GM13976 (cell line): ENCODE measurements at regions not wholly inside any gene's neighbourhood (a gene's known extent, or its start where the extent isn't known, plus 50 kb on each side); places are given as distances from the start of the nearest gene placed in this dataset.

Experiments used
- DNase-seq: peaks from one replicate; pipeline ENCODE4 v3.0.0; 2012; ENCODE audit warnings: low spot score
- CTCF ChIP-seq: IDR thresholded peaks from 2 replicates; pipeline ENCODE4 v1.5.1; 2012; ENCODE audit warnings: borderline replicate concordance, mild to moderate bottlenecking; ENCODE audit not compliant: insufficient read depth; ENCODE audit errors: extremely low read depth, missing control alignments, control extremely low read depth
- in situ Hi-C: fragments of 300-500 bp; cut with MboI; formaldehyde crosslinking; loops from one replicate; pipeline ENCODE4 v1.12.0; 2022; ENCODE audit warnings: low sequenced_read_pairs, mixed read lengths, inconsistent platforms; ENCODE audit not compliant: unreplicated experiment

DNA sequence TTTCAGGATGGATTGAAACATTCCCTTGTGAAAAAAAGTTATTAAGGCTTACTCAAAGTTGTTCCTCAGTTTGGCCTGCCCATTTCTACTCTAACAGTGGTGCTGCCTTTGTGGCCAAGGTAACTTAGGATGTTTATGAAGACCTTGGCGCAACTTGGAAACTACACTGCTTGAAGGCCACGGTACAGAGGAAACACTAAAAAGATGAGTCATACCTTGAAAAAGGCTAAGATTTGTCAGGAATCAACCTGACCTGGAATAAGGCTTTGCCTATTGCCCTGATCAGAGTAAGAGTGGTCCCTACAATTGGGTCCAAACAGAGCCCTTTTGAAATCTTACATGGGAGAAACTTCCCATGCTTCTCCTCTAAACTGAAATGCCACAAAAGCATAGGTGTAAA lies 119.9 kb upstream of the MOCS1 start:
- TF ChIP-seq CTCF: no peak
- DNase-seq: no peak
- in situ Hi-C loops: no loop called here

- TF ChIP-seq CTCF: no peak
- DNase-seq: no peak
- in situ Hi-C loops: no loop called here
These were observed 114.9 kb upstream of the MOCS1 start for GRCh38 chr6:40049128-40049527.

DNA sequence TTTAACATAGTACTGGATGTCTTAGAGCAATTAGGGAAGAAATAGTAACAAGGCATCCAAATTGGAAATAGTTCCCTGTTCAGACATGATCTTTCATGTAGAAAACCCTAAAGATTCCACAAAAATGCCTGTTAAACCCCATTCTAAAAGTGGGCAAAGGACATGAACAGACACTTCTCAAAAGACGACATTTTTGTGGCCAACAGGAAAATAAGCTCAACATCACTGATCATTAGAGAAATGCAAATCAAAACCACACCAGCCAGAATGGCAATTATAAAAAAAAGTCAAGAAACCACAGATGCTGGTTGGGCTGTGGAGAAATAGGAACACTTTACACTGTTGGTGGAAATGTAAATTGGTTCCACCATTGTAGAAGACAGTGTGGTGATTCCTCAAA lies 109.9 kb upstream of the MOCS1 start:
- in situ Hi-C loops: no loop called here
- TF ChIP-seq CTCF: no peak
- DNase-seq: no peak

DNA sequence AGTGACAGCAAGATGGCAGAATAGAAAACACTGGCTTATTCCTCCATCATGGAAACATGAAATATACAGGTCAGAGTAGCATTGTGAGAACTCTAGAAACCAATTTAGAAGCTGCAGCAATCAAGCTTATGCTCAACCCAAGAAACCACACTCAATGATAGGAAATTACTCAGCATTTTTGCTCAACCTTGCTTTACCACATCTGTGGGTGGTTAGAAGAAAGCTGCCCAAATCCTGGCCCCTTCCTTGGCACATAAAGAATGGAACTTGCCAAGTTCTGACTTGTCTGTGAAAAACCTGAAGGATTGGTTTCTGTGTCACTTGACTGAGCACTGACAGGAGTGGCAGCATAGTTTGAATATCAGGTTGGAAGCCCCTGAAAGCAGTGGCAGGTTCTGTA lies 108.0 kb upstream of the MOCS1 start:
- no peak for DNase-seq
- no peak for TF ChIP-seq CTCF
- in situ Hi-C loops: no loop called here

DNA sequence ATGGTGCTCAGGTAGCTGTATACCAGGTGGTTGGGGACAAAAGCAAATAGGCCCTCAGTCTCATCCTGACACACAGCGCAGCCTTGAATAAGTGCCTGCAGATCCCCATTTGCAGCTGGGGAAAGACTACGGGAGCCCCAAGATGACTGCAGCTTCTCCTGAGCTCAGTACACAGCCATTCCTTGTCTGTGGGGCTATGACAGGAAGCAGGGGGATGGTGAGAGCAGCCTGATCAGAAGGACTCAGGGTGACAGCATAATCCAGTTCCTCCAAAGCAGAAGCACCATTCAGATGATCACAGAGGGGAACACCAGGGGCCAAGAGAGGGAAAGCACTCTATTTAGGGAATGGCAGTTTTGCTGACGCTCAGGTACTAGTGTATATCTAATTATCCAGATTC lies 104.8 kb upstream of the MOCS1 start:
- in situ Hi-C loops: no loop called here
- no peak for DNase-seq
- TF ChIP-seq CTCF: no peak

DNA sequence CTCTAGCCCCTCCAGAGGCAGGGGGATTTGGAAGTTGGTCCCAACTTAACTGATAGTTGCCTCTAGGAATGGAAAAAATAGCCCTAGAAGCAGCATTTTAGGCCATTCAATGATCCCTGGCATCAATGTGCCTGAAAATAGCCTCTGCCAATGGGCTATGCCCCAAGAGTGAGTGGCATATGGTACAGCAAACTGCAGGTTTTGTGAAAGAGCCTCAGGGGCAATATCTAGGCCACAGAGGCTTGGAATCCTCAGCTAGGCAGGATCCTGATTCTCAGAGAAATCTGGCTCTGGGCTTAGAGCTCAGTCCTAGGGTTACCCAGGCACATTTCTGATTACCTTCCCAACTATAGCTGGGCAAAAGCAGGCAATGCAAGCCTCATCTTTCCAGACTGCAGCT lies 104.4 kb upstream of the MOCS1 start:
- TF ChIP-seq CTCF: no peak
- in situ Hi-C loops: no loop called here
- no peak for DNase-seq

- TF ChIP-seq CTCF: no peak
- in situ Hi-C loops: no loop called here
These were observed 103.0 kb upstream of the MOCS1 start for GRCh38 chr6:40037271-40037670.

More at GRCh38 chr6:40037271-40037670, 103.0 kb upstream of the MOCS1 start:
- DNase-seq: no peak
